ENCODE measurements at regions not wholly inside any gene's neighbourhood (a gene's known extent, or its start where the extent isn't known, plus 50 kb on each side); places are given as distances from the start of the nearest gene placed in this dataset.

DNA sequence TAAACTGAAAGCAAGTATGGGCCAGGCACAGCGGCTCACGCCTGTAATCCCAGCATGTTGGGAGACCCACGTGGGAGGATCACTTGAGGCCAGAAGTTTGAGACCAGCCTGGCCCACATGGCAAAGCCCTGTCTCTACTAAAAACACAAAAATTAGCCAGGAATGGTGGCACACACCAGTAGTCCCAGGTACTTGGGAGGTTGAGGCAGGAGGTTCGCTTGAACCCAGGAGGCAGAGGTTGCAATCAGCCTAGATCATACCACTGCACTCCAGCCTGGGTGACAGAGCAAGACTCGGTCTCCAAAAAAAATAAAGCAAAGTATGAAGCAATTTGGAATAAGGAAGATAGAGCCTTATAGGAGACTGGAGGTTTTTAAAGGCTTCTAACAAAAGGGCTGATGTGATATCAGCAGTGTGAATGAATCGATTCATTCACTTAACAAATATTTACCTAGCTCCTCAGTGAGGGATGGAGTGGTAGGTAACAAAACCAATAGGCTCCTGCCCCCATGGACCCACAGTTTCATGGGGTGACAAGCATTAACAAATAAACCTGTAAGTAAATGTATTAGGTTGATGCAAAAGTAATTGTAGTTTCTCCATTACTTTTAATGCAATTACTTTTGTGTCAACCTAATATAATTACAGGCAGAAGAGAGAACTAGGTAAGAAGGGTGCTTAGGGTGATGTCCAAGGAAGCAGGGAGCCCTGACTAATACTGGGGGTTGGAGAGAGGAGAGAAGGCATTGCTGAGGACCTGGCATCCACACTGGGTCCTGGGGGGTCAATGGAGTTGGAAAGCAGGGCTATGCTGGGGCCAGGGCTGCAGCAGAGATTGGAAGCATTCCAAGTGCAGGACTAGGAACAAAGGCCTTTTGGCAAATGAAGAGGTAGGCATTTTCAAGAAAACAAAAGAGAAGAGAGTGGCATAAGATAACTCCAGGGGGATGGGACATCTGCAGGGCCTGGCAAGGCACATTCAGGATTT lies 195.4 kb upstream of the ARL4C start:
- DNase-seq = no peak

- DNase-seq = no peak
Measured at GRCh38 chr2:234691214-234691575, 194.3 kb upstream of the ARL4C start.

GRCh38 chr2:234690569-234691213 lies 193.8 kb upstream of the ARL4C start:
- no peak for DNase-seq

GRCh38 chr2:234689911-234690379 lies 193.1 kb upstream of the ARL4C start:
- no peak for DNase-seq

GRCh38 chr2:234687718-234688475 lies 191.0 kb upstream of the ARL4C start:
- DNase-seq = no peak

DNA sequence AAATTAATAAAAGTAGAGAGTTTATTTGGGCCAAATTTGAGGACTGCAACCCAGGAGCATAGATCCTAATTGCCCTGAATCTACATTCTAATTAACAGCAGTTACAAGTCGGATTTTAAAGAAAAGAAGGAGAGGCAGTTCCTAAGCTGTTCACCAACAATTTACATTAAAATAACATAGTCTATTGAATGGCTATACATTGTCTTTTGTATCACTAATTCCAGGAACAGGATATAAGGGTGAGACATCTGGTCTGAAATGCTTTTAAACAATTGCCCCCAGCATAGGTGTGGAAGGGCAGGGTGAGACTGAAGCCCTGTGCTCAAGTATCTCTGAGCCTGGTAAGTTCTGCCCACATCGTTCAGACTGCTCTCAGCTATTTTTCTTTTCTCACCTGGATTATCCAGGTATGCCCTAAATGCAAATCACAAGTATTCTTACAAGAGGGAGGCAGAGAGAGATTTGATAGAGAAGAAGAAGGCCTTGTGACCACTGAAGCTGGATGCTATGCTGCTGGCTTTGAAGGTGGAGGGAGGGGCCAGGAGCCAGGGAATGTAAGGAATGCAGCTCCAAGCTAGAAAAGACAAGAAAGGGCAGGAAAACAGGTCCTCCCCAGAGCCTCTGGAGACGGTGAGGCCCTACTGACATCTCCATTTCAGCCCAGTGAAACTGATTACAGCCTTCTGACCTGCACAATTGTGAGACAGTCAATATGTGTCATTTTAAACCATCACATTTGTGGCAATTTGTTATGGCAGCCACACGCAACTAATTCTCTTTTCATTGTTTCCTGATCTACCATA lies 189.4 kb upstream of the ARL4C start:
- DNase-seq = no peak

DNA sequence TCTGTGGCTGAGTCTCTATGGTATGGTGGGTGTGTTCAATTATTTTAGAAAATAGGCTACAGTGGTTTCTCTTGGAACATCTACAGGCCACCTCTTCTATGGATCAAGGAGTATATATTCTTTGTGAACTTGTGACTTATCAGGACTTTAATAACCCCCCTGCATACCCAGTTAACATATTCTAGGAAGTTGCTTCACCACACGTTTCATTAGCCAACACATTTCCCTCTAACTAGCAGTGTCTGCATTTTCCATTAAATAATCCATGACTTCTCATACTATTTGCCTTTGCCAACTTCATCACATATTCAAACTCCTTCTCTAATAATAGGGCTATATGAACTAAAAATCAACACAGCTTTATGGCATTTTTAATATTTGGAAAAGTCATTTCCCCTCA lies 187.6 kb upstream of the ARL4C start:
- no peak for DNase-seq

DNA sequence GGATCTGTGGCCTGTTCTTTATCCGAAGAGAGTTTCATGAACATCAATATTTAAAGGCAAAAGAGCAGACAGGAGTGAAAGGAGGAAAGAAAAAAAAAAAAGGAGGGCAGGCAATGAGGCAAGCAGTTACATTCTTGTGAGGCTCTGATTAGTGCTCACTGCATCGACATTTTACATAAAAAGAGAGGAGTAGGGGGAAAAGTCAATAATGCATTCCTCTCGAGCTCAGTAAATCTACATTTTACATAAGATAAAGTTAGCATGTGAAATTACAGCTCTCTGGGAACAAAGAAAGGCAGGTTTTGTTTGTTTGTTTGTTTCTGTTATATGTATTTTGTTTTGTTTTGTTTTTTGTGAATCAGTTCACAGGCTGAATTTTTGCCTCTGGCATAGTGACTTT lies 187.1 kb upstream of the ARL4C start:
- no peak for DNase-seq

GRCh38 chr2:234682492-234683228 lies 185.8 kb upstream of the ARL4C start:
- no peak for DNase-seq

DNA sequence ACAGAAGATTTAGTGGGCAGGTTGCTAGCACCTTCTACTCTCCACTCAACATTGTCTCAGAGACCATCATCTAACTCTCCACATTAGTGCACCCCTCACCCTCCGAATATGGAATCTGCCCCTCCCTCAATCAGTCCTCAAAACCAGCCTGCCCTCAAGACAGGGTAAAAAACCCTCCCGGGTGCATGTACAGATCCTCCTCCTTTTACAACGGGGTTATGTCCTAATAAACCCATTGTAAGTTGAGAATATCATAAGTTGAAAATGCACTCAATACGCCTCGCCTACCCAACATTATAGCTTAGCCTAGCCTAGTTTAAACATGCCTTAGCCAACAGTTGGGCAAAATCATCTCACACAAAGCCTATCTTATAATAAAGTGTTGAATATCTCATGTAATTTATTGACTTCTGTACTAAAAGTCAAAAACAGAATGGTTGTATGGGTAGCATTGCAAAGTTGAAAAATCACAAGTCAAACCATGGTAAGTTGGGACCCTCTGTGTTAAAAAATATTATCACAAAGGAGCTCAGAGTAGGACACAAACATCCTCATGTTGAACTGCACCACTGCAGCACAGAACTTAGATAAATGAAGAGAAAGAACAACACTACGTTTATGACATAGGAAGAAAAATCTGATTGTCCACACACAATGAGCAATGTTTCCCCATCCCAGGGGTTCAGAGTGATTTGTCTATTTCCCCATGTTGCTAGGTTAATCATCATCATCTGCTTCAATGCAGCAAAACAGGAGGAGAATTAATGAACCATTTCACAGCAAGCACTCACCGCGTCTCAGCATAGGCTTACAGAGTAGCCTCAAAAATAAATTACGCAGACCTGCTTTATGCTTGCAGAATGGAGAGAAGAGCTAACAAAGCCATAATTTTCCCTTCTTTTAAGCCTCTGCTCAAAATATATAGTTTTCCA lies 184.1 kb upstream of the ARL4C start:
- DNase-seq = no peak

DNA sequence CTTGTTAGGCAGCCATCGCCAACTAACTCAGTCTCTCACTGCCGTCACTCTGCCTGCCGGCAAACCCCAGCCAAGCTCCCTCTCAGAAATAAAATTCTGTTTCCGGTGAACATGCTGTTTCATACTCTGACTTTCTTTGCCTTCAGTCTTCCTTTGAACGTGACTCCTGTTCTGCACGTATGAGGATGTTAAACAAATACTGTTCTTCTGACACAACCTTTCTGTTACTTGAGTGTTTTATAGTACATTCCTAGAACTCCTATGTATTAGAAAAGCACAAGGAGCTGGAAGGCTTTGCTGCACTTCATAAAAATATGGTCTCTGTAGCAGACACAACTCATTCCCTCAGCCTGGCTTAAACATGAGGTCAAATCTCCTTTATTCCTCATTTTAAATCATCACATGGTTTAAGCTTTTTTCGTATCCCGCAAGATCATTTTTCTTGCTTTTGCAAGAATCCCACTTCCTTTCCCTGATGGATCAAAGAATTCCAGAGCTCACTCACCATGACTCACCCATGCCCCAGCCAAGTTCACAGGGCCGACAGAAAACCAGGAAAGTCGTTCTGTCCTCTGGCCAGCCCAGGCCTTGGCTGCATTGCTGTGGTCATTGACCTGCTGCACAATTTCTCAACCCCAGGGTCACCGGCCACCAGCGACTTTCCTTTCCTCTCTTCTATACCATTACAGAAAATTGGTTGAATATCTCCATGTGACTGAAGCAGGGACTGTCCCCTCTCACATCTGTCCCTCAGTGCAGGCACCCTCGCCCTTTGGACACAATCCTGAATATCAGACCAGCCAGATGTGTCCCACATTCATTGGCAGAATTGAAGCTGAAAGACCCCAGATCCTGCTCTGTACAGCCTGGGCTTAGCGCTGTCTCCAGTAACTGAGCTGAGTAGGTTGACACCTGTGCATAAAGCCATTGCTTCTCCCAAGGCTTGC lies 183.1 kb upstream of the ARL4C start:
- no peak for DNase-seq

DNA sequence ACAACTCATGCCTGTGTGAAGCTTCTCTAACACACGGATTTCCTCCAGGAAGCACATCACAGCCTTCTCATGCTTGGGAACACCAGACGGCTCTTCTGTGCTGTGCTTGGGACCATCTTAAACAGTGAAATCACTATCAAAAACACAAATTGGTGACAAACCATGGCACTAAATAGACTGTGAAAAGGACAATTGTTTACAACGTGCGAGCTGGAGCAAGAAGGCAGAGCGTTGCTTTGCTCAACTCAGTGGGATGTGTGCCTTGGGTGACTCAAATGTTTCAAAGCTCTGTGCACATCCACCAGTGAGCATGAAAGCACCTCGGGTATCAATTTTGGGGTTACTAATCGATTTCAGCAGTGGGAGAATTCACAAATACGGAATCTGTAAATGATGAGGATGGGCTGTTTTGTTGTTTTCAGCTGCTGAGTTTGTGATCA lies 182.4 kb upstream of the ARL4C start:
- DNase-seq = no peak

DNA sequence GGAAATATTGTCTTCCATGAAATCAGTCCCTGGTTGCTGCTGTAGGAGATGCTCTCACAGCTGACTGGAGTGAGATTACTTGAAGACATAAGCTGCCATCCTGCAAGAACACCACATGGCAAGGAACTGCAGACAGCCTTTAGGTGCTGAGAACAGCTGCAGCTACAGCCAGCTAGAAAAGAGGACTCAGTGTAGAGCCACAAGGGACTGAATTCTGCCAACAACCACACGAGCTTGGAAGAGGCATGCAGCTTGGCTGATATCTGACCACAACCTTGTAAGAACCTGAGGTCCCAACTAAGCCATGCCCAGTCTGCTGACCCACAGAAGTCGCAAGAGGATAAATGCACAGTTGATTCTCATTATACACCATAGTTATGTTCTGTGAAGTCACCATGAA lies 181.8 kb upstream of the ARL4C start:
- no peak for DNase-seq

DNA sequence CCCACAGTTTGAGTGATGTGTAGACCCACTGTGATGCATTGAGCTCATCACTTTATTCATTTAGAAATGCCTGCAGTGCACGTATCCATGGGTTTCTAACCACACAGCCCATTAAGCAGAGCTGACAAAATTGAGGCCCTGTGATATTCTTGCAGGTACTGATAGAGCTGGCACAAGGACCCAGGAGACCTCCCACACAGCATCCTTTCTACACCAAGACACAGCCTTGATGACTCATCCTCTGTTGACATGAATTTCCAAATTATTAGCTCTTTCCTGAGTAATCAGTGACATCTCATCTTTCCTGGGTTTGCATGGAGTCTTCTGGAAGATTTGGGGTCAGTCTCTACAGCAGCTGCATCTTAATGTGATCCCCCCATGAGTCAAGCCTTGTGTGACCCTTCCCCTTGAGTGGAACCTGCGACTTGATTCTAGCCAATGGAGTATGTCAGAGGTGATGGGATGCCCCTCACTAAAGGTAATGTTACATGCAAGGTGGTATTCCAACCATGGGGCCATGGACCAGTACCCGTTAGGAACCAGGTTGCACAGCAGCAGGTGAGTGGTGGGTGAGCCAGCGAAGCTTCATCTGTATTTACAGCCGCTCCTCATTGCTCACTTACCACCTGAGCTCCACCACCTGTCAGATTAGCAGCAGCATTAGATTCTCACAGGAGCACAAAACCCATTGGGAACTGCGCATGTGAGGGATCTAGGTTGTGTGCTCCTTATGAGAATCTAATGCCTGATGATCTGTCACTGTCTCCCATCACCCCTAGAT lies 181.1 kb upstream of the ARL4C start:
- DNase-seq = no peak

GRCh38 chr2:234676783-234677450 lies 180.0 kb upstream of the ARL4C start:
- no peak for DNase-seq

DNA sequence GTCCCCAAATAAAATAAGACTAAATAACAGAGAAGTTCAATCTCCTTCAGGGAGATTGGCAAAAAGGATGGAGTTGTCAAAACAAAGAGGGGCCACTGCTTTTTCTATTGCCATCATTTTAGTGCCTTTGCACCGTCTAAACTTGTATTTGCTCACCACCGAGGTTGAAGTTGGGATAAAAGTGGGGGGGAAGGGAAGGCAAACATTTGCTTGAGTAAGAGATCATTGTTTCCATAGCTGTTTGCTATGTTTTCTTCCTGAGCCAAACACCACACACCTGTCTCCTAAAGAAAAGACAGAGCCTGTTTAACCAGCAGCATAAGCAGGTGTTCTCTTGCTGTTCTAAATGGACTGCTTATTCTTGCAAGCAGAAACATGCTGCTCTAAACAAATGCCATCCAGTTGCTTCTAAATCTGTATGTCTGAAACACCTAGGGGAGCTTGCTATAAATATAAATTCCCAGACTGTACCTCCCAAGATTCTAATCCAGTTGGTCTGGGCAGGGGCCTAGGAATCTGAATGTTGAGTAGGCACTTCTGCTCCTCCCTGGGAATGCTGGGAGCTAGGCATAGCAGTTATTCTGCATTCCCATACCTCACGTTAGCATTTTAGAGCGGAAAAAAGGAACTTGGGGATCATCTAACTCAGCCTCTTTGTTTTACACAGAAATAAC lies 179.4 kb upstream of the ARL4C start:
- DNase-seq = no peak

DNA sequence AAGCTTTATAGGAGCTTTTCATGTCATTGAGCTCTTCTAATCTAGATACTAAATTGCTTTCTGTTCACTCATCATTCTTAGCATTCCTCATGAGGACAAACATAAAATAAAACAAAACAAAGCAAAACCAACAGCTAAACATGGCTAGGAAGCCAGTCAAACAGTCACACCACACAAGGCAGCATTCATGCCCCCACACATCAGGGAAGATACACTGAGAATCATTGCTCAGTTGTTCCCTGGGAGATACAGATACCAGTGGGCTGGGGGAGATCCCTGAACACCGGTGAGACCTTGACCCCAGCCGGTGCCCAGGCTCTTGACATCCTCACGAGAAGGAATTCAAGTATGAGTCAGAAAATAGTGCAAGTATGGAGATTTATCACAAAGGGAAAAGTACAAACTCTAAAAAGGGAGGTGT lies 177.9 kb upstream of the ARL4C start:
- no peak for DNase-seq
